Fibroblast of pulmonary artery (primary cell): ENCODE measurements at regions not wholly inside any gene's neighbourhood (a gene's known extent, or its start where the extent isn't known, plus 50 kb on each side); places are given as distances from the start of the nearest gene placed in this dataset.
A peak's percentile ranks its signal among the peaks of the same experiment; 100 is the strongest.

ENCODE experiments used
- DNase-seq: peaks from one replicate; pipeline ENCODE4 v3.0.0-alpha.2; 2010; ENCODE audit warnings: low read depth
- H3K4me3 ChIP-seq: replicated peaks from 2 replicates; pipeline ENCODE4 v1.5.1; 2011; ENCODE audit warnings: low read depth, mild to moderate bottlenecking, control low read depth, low read length, moderate library complexity
- CTCF ChIP-seq: IDR thresholded peaks from 2 replicates; pipeline ENCODE4 v1.5.1; 2011; ENCODE audit warnings: mild to moderate bottlenecking, control low read depth, low read length, inconsistent platforms; ENCODE audit errors: missing control alignments

GRCh38 chr9:107387409-107387808 is 102.2 kb downstream of the KLF4 start:
- peak; percentile 57 for DNase-seq
- no peak overlapping the region for H3K4me3 ChIP-seq
- TF ChIP-seq CTCF: no peak

- TF ChIP-seq CTCF: no peak
- H3K4me3 ChIP-seq: no peak overlapping the region
- DNase-seq: no peak
Observed at GRCh38 chr9:107386396-107386795, 103.2 kb downstream of the KLF4 start.
